ENCODE measurements at regions not wholly inside any gene's neighbourhood (a gene's known extent, or its start where the extent isn't known, plus 50 kb on each side); places are given as distances from the start of the nearest gene placed in this dataset.

DNA sequence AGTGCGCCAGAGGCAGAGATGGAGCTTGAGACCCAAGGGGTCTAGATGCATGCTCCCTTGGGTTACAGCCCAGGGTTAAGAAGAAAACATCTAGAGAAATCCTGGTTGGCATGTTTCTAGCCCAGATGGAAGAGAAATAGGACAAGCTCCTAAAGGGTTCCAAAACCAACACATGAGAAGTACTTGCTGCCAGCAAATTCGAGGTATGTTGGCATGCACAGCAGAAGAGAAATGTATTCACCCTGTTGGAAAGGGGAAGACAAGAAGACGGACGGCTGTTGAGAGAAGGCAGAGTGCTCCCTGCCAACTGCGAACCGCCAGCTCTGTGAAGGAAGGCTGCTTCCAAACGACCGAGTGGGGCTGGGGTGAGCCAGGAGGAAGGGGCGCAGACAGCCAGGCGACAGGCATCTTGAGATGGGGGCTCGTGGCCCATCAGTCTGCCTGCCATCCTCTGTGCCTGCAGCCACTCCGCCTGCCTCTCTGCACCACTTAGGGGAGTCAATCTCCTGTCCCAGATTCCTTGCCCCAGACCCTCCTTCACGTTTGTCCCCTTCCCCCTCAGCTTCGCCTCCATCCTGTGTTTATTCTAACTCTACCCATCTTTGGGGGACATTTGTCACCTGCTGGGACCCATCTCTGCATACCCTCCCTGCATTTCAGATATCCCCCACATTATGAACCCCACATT is 249.2 kb downstream of the CDC5L start:
- TF ChIP-seq, protein P1, sequence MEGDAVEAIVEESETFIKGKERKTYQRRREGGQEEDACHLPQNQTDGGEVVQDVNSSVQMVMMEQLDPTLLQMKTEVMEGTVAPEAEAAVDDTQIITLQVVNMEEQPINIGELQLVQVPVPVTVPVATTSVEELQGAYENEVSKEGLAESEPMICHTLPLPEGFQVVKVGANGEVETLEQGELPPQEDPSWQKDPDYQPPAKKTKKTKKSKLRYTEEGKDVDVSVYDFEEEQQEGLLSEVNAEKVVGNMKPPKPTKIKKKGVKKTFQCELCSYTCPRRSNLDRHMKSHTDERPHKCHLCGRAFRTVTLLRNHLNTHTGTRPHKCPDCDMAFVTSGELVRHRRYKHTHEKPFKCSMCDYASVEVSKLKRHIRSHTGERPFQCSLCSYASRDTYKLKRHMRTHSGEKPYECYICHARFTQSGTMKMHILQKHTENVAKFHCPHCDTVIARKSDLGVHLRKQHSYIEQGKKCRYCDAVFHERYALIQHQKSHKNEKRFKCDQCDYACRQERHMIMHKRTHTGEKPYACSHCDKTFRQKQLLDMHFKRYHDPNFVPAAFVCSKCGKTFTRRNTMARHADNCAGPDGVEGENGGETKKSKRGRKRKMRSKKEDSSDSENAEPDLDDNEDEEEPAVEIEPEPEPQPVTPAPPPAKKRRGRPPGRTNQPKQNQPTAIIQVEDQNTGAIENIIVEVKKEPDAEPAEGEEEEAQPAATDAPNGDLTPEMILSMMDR (IDR thresholded peaks at IDR 0.05), result no peak
- H3K27ac Mint-ChIP-seq (ENCODE audit: unreplicated experiment), result peak overlapping the region; percentile 62
- no peaks in the 10 kb centered on the region for H3K36me3 Mint-ChIP-seq (ENCODE audit: low read depth)
- H3K9me3 Mint-ChIP-seq (ENCODE audit: low read depth), result peaks cover 3% of the 10 kb centered on the region
- no peak for DNase-seq (ENCODE audit: low spot score)
- H3K27me3 Mint-ChIP-seq (ENCODE audit: low read depth), result no peaks in the 10 kb centered on the region
- peaks cover 44% of the 10 kb centered on the region for H3K4me1 Mint-ChIP-seq (ENCODE audit: low read depth)
- no peak overlapping the region for H3K4me3 Mint-ChIP-seq (ENCODE audit: unreplicated experiment)

- H3K4me3 Mint-ChIP-seq (ENCODE audit: unreplicated experiment), result no peak overlapping the region
- H3K9me3 Mint-ChIP-seq (ENCODE audit: low read depth), result peaks cover 3% of the 10 kb centered on the region
- no peak for DNase-seq (ENCODE audit: low spot score)
- TF ChIP-seq, protein P1 (IDR thresholded peaks at IDR 0.05), result no peak
- H3K27me3 Mint-ChIP-seq (ENCODE audit: low read depth), result no peaks in the 10 kb centered on the region
- H3K4me1 Mint-ChIP-seq (ENCODE audit: low read depth), result peaks cover 58% of the 10 kb centered on the region
- H3K27ac Mint-ChIP-seq (ENCODE audit: unreplicated experiment), result peak overlapping the region; percentile 76
- no peaks in the 10 kb centered on the region for H3K36me3 Mint-ChIP-seq (ENCODE audit: low read depth)
Measured at GRCh38 chr6:44641344-44642031, 254.0 kb downstream of the CDC5L start.

DNA sequence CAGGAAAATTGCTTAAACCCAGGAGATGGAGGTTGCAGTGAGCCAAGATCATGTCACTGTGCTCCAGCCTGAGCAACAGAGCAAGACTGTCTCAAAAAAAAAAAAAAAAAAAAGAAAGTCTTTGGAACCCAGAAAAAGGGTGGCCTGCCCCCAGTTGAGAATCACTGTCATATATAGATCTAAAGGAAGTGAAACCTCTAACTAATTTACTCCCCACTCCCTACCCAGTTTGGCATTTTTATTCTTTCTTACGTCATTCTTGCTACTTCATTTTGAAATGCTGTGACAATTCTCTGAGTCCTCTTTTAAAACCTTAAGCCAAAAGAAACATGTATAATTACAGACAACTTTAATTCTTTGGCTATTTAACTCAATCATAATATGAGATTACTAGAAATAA is 254.8 kb downstream of the CDC5L start:
- Mint-ChIP-seq H3K36me3 (ENCODE audit: low read depth) (no peaks in the 10 kb centered on the region), H3K4me1 (ENCODE audit: low read depth) (peaks cover 54% of the 10 kb centered on the region), H3K27ac (ENCODE audit: unreplicated experiment) (no peak overlapping the region), H3K4me3 (ENCODE audit: unreplicated experiment) (no peak overlapping the region), H3K9me3 (ENCODE audit: low read depth) (peaks cover 3% of the 10 kb centered on the region), H3K27me3 (ENCODE audit: low read depth) (no peaks in the 10 kb centered on the region)
- DNase-seq (ENCODE audit: low spot score), result no peak
- TF ChIP-seq, protein P1 (IDR thresholded peaks at IDR 0.05), result no peak

- H3K27me3 Mint-ChIP-seq (ENCODE audit: low read depth), result no peaks in the 10 kb centered on the region
- TF ChIP-seq, protein P1 (IDR thresholded peaks at IDR 0.05), result no peak
- DNase-seq (ENCODE audit: low spot score), result no peak
- no peaks in the 10 kb centered on the region for H3K9me3 Mint-ChIP-seq (ENCODE audit: low read depth)
- H3K36me3 Mint-ChIP-seq (ENCODE audit: low read depth), result no peaks in the 10 kb centered on the region
- H3K4me3 Mint-ChIP-seq (ENCODE audit: unreplicated experiment), result no peak overlapping the region
- H3K4me1 Mint-ChIP-seq (ENCODE audit: low read depth), result peaks cover 54% of the 10 kb centered on the region
- no peak overlapping the region for H3K27ac Mint-ChIP-seq (ENCODE audit: unreplicated experiment)
Measured at GRCh38 chr6:44642870-44643522, 255.5 kb downstream of the CDC5L start.

DNA sequence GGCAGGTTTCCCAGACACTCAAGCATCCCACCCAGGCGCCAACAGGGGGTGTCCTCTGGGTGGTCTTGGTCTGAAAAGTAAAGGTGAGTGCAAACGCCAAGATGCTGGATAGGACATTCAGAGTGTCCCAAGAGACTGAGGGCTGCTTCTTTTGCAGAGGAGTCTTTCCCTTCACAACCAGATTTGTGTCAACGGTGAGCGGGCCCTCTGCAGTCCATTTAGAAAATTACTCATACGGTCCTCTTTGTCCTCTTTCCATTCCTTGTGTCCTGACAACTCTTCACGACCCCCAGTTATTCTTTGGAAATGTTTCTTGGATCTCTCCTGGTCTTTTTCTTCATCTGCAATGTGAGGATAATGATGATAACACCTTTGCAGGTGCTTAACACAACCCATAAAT is 257.8 kb downstream of the CDC5L start:
- Mint-ChIP-seq H3K27me3 (ENCODE audit: low read depth) (no peaks in the 10 kb centered on the region), H3K4me1 (ENCODE audit: low read depth) (peaks cover 62% of the 10 kb centered on the region), H3K9me3 (ENCODE audit: low read depth) (no peaks in the 10 kb centered on the region), H3K36me3 (ENCODE audit: low read depth) (no peaks in the 10 kb centered on the region), H3K27ac (ENCODE audit: unreplicated experiment) (no peak overlapping the region), H3K4me3 (ENCODE audit: unreplicated experiment) (no peak overlapping the region)
- no peak for DNase-seq (ENCODE audit: low spot score)
- TF ChIP-seq, protein P1 (IDR thresholded peaks at IDR 0.05), result peak; percentile 55

Data from chondrocyte (in vitro differentiated cells).